BJ (cell line): ENCODE measurements at regions not wholly inside any gene's neighbourhood (a gene's known extent, or its start where the extent isn't known, plus 50 kb on each side); places are given as distances from the start of the nearest gene placed in this dataset.
"Not testable (repeated sequence)": the region's sequence is repeated elsewhere in the genome, so short reads cannot be mapped to it uniquely, and the experiment has no call there.

Experiments used
- CTCF ChIA-PET: fragments of 350-600 bp; formaldehyde crosslinking; extraction: SDS; loops from one replicate; lab custom pipeline; 2021; ENCODE audit warnings: antibody characterized with exemption, inconsistent platforms; lab: Yijun Ruan, JAX
- POLR2A ChIA-PET: fragments of 300-600 bp; sonication (Branson Sonifier 250); formaldehyde crosslinking; extraction: SDS; loops from one replicate; lab custom pipeline; 2021; ENCODE audit warnings: antibody characterized with exemption; lab: Charles Lee
- DNase-seq: peaks from one replicate; pipeline ENCODE4 v3.0.0-alpha.2; 2011; ENCODE audit warnings: low read depth
- H3K27me3 ChIP-seq: 2 replicates; pipeline ENCODE4 v1.6.0; 2011; ENCODE audit warnings: low read length; ENCODE audit not compliant: control insufficient read depth, insufficient read depth
- H3K36me3 ChIP-seq: 2 replicates; pipeline ENCODE4 v1.5.1; 2011; ENCODE audit warnings: low read length; ENCODE audit not compliant: control insufficient read depth, insufficient read depth
- H3K4me3 ChIP-seq: 2 replicates; pipeline ENCODE4 v1.5.1; 2011; ENCODE audit warnings: low read depth, mild to moderate bottlenecking, control low read depth, low read length
- CTCF ChIP-seq: IDR thresholded peaks from 2 replicates; pipeline ENCODE4 v1.5.1; 2011; ENCODE audit warnings: low read depth, mild to moderate bottlenecking, control low read depth, inconsistent platforms, low read length, moderate library complexity; ENCODE audit not compliant: insufficient read depth

GRCh38 chr6:10140136-10140535 lies 274.7 kb downstream of the TFAP2A start:
- no peak for DNase-seq
- POLR2A ChIA-PET: no interaction called here
- no peak overlapping the region for H3K4me3 ChIP-seq
- TF ChIP-seq CTCF: no peak
- CTCF ChIA-PET: no interaction called here
- no peaks in the 10 kb centered on the region for H3K36me3 ChIP-seq
- no peaks in the 10 kb centered on the region for H3K27me3 ChIP-seq

- ChIA-PET CTCF (interaction anchor here (1.2 kb wide), 1 partner anchor 1156 kb away, joined by 6 read pairs; no protein-coding TSS in a partner anchor), POLR2A (interaction anchor here (0.6 kb wide), 1 partner anchor 26 kb away, joined by 9 read pairs; no protein-coding TSS in a partner anchor)
- H3K36me3 ChIP-seq: no peaks in the 10 kb centered on the region
- no peaks in the 10 kb centered on the region for H3K27me3 ChIP-seq
- DNase-seq: peak; percentile 56
- no peak overlapping the region for H3K4me3 ChIP-seq
- TF ChIP-seq CTCF: no peak
Observed at GRCh38 chr6:10138917-10139316, 276.0 kb downstream of the TFAP2A start.

GRCh38 chr6:10136636-10137035 lies 278.2 kb downstream of the TFAP2A start:
- ChIA-PET CTCF (no interaction called here), POLR2A (no interaction called here)
- Histone ChIP-seq H3K27me3 (no peaks in the 10 kb centered on the region), H3K4me3 (no peak overlapping the region), H3K36me3 (no peaks in the 10 kb centered on the region)
- no peak for DNase-seq
- no peak for TF ChIP-seq CTCF

GRCh38 chr6:10134185-10134584 lies 280.7 kb downstream of the TFAP2A start:
- CTCF ChIA-PET, H3K36me3 ChIP-seq, H3K27me3 ChIP-seq, POLR2A ChIA-PET, DNase-seq, H3K4me3 ChIP-seq: not testable (repeated sequence)

- ChIA-PET CTCF (interaction anchor here (1.2 kb wide), 1 partner anchor 222 kb away, joined by 3 read pairs; no protein-coding TSS in a partner anchor), POLR2A (no interaction called here)
Observed at GRCh38 chr6:10128721-10129120, 286.2 kb downstream of the TFAP2A start.

More at GRCh38 chr6:10128721-10129120, 286.2 kb downstream of the TFAP2A start:
- Histone ChIP-seq H3K4me3 (no peak overlapping the region), H3K27me3 (no peaks in the 10 kb centered on the region), H3K36me3 (no peaks in the 10 kb centered on the region)
- DNase-seq: no peak
- TF ChIP-seq CTCF: no peak
